ENCODE measurements at regions not wholly inside any gene's neighbourhood (a gene's known extent, or its start where the extent isn't known, plus 50 kb on each side); places are given as distances from the start of the nearest gene placed in this dataset.
A peak's percentile ranks its signal among the peaks of the same experiment; 100 is the strongest.

GRCh38 chr12:131368668-131369071 lies 342.2 kb upstream of the SFSWAP start:
- no peak for DNase-seq (ENCODE audit: low spot score)
- no peak for ATAC-seq

GRCh38 chr12:131369094-131369845 lies 341.6 kb upstream of the SFSWAP start:
- no peak for ATAC-seq
- peak; percentile 22 for DNase-seq (ENCODE audit: low spot score)

GRCh38 chr12:131370321-131370720 lies 340.6 kb upstream of the SFSWAP start:
- ATAC-seq = no peak
- DNase-seq (ENCODE audit: low spot score) = no peak

- ATAC-seq (no peak), DNase-seq (ENCODE audit: low spot score) (no peak)
Observed at GRCh38 chr12:131370791-131371347, 340.0 kb upstream of the SFSWAP start.

- ATAC-seq (no peak), DNase-seq (ENCODE audit: low spot score) (no peak)
Observed at GRCh38 chr12:131371401-131372170, 339.3 kb upstream of the SFSWAP start.

GRCh38 chr12:131372171-131372475 lies 338.8 kb upstream of the SFSWAP start:
- DNase-seq (ENCODE audit: low spot score) (no peak), ATAC-seq (no peak)

- no peak for DNase-seq (ENCODE audit: low spot score)
- no peak for ATAC-seq
Observed at GRCh38 chr12:131372706-131373195, 338.1 kb upstream of the SFSWAP start.

GRCh38 chr12:131375261-131375971 lies 335.5 kb upstream of the SFSWAP start:
- DNase-seq (ENCODE audit: low spot score) (no peak), ATAC-seq (no peak)

- DNase-seq (ENCODE audit: low spot score) (no peak), ATAC-seq (no peak)
Observed at GRCh38 chr12:131375972-131376345, 334.9 kb upstream of the SFSWAP start.

- ATAC-seq (no peak), DNase-seq (ENCODE audit: low spot score) (no peak)
Observed at GRCh38 chr12:131378176-131378842, 332.6 kb upstream of the SFSWAP start.

GRCh38 chr12:131378861-131379665 lies 331.8 kb upstream of the SFSWAP start:
- ATAC-seq = no peak

GRCh38 chr12:131379738-131380137 lies 331.2 kb upstream of the SFSWAP start:
- DNase-seq (ENCODE audit: low spot score) = no peak
- ATAC-seq = no peak

More at GRCh38 chr12:131378861-131379665, 331.8 kb upstream of the SFSWAP start:
- DNase-seq (ENCODE audit: low spot score) = no peak

GRCh38 chr12:131380220-131380964 lies 330.5 kb upstream of the SFSWAP start:
- ATAC-seq (no peak), DNase-seq (ENCODE audit: low spot score) (no peak)

- DNase-seq (ENCODE audit: low spot score) (no peak), ATAC-seq (no peak)
Observed at GRCh38 chr12:131380965-131381705, 329.8 kb upstream of the SFSWAP start.

GRCh38 chr12:131381716-131382430 lies 329.0 kb upstream of the SFSWAP start:
- DNase-seq (ENCODE audit: low spot score) (no peak), ATAC-seq (no peak)

GRCh38 chr12:131383291-131383690 lies 327.6 kb upstream of the SFSWAP start:
- no peak for DNase-seq (ENCODE audit: low spot score)
- ATAC-seq = no peak

GRCh38 chr12:131383741-131384543 lies 326.9 kb upstream of the SFSWAP start:
- DNase-seq (ENCODE audit: low spot score) (no peak), ATAC-seq (no peak)
